NCI-H1092 treated with DMSO at 0.1 percent for 48 hours (cell line): ENCODE measurements at regions not wholly inside any gene's neighbourhood (a gene's known extent, or its start where the extent isn't known, plus 50 kb on each side); places are given as distances from the start of the nearest gene placed in this dataset.

ENCODE experiments used
- DNase-seq: peaks from one replicate; lab custom pipeline; 2025; lab: John Stamatoyannopoulos, UW

- no peak for DNase-seq
Measured at GRCh38 chr18:77906103-77906892, 656.6 kb downstream of the GALR1 start.

- DNase-seq = no peak
Measured at GRCh38 chr18:77910347-77910746, 660.7 kb downstream of the GALR1 start.

GRCh38 chr18:77911971-77912605 lies 662.4 kb downstream of the GALR1 start:
- peak; percentile 88 for DNase-seq

GRCh38 chr18:77918730-77919129 lies 669.1 kb downstream of the GALR1 start:
- no peak for DNase-seq

DNA sequence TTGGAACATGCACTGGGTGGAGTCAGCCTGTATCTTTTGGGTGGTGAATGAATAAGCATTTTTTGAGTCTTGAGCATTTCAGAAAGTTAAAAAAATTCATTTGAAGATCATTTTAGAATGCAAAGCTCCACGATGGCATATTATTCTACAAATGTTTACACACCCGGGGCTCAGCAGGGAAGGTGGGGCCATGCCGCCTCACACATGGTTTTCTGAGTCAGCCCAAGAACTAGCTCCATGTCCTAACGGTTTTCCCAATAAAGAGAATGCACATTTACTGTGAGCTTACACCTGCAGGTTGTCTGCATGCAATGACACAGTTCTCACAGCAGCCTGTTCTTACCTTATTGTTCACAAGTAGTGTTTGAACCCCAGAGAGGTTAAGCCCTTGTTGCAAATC lies 670.3 kb downstream of the GALR1 start:
- no peak for DNase-seq

DNA sequence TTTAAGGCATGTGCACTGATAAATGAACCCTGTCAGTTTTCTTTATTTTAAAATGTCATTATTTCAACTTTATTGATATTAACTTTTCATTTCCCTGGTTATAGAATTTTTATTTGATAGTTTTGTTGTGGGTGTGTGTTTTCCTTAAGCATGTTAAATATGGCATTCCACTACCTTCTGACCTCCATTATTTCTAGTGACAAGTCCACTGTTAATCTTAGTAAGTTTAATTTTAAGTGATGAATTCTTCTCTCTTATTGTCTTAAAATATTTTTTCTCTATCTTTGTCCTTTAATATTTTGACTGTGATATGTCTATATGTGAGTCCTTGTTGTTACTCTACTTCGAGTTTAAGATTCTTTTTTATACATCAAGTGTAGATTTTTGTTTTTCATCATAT lies 685.7 kb downstream of the GALR1 start:
- DNase-seq = no peak

GRCh38 chr18:77940566-77940965 lies 690.9 kb downstream of the GALR1 start:
- DNase-seq = no peak

GRCh38 chr18:77944533-77944932 lies 694.9 kb downstream of the GALR1 start:
- no peak for DNase-seq

GRCh38 chr18:77948567-77948966 lies 698.9 kb downstream of the GALR1 start:
- DNase-seq = no peak

DNA sequence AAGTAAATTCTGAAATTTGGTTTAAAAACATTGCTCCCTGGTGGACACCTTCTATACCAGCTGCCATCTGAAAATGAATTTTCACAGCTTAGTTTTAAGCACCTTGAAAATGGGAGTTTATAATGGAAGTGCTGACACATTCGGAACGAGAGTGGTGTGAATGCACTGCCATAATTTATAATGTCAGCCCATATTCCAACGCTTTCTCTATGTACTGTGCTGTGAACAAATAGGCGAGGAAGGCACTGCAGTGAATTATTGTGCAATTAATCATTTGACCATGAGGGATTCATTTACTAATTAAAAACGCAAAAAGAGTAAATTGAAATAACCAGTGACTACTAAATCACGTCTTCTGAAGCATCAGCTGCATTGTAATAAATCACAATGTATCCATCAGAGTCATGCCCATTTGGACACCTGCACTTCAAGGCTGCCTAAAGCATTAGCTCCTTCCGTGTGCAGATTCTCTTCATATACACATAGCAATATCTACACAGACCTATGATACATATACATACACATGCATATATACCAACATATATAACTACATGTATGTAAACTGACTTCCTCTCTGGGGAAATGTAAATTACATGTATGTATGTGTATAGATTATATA lies 699.8 kb downstream of the GALR1 start:
- DNase-seq = peak; percentile 15

DNA sequence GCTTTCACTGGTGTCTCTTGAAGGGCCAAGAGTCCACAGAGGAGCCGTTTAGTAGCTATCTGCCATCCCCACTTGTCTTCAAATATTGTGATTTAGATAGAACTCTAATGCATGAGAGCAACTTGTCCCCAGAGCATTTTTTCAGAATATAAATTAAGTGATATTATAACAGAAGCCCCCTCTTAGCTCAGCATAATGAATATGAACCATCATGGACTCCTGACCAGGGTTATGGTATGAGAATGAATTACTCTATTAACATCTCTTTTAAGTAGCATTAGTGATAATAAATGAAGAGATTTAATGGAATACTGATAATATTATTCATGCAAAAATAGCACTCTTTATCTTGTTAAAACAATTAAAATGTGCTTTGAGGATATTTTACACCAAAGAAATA lies 709.6 kb downstream of the GALR1 start:
- DNase-seq = no peak

- DNase-seq = no peak
Measured at GRCh38 chr18:77960791-77961410, 711.3 kb downstream of the GALR1 start.

DNA sequence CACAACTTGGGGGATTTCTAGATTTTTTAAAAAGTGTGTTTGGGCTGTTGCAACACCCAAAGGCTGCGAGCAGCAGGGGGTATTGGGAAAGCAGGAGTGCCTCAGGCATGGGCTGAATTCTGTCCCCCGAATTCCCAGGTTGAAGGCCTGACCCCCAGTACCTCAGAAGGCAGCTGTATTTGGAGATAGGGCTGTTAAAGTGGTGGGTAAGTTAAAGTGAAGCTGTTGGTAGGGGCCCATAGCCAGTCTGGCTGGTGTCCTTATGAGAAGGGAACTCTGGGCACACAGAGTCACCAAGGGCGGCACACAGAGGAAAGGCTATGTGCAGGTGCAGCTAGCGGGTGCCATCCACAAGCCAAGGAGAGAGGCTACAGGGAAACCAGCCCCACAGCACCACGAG lies 717.4 kb downstream of the GALR1 start:
- DNase-seq = no peak

GRCh38 chr18:77967791-77968190 lies 718.1 kb downstream of the GALR1 start:
- DNase-seq = no peak

GRCh38 chr18:77969972-77970371 lies 720.3 kb downstream of the GALR1 start:
- no peak for DNase-seq

- DNase-seq = no peak
Measured at GRCh38 chr18:77970814-77971213, 721.2 kb downstream of the GALR1 start.

GRCh38 chr18:77973745-77974144 lies 724.1 kb downstream of the GALR1 start:
- DNase-seq = no peak

DNA sequence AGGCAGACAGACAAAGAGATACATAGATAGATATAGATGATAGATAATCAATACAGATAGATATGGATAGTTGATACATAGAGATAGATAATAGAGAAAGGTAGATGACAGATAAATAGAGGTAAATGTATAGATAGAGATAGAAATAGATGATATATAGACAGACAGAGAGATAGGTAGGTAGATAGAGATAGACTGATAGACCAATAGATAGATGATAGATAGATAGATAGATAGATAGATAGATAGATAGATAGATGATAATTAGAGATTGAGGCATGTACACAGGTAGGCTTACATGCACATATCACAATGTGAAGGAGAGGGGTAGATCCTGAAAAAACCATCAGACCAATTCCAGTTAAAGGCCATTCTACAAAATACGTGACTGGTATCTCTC lies 724.7 kb downstream of the GALR1 start:
- DNase-seq = no peak

DNA sequence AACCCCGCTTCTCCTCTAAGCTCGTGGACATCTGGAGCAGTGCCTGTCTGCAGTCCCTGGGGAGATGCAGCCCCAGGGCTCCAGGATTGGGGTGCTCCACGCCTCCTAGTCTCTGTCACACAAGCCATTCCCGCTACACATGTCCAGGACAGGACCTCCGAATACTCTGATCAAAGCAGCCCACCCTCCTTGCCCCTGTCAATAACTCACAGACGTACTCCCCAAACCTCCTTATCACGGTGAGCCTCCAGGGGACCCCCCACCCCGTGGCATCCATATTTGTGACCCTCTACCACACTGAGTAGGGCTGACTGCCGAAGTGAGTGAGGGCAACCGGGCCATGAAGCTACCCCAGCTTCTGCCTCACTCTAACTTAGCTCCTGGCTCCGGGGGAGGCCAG lies 727.7 kb downstream of the GALR1 start:
- DNase-seq = no peak

- no peak for DNase-seq
Measured at GRCh38 chr18:77980275-77980674, 730.6 kb downstream of the GALR1 start.

- DNase-seq = no peak
Measured at GRCh38 chr18:77981874-77982273, 732.2 kb downstream of the GALR1 start.

- no peak for DNase-seq
Measured at GRCh38 chr18:77983270-77983669, 733.6 kb downstream of the GALR1 start.

DNA sequence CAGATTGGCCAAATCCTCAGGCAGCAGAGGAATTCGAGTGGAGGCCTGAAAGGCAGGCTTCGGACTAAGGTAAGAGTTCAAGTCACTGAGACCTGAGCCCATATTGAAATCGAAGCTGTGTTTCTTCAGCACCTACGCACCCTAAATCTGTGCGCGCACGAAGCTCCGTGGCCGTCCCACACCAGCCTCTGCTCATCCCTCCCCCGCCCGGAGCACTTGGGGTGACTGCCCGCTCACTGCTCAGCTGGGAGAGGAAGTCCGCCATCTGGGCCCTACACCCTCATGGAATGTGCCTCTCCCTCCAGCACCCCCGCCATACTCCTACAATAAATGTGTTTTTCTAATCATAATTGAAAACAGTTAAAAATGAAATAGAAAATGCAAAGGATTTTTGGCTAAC lies 734.5 kb downstream of the GALR1 start:
- DNase-seq = no peak
